Endothelial cell of umbilical vein (primary cell): ENCODE measurements at regions not wholly inside any gene's neighbourhood (a gene's known extent, or its start where the extent isn't known, plus 50 kb on each side); places are given as distances from the start of the nearest gene placed in this dataset.
"Not testable (repeated sequence)": the region's sequence is repeated elsewhere in the genome, so short reads cannot be mapped to it uniquely, and the experiment has no call there.

Experiments used
- CTCF ChIP-seq, 2 donors: IDR thresholded peaks; 1 replicate in 1 of 2; 2 replicates in 1 of 2; pipeline ENCODE4 v1.5.1; 2011; ENCODE audit warnings: low read length in 2 of 2, mild to moderate bottlenecking in 2 of 2, moderate library complexity in 2 of 2, control low read depth in 1 of 2, inconsistent platforms in 1 of 2, low read depth in 1 of 2; ENCODE audit not compliant: insufficient read depth in 1 of 2; ENCODE audit errors: extremely low read depth in 1 of 2
- EZH2 ChIP-seq: IDR thresholded peaks from 2 replicates; pipeline ENCODE4 v1.6.1; 2012; ENCODE audit warnings: borderline replicate concordance, low read depth, mild to moderate bottlenecking, moderate library complexity, low read length, inconsistent platforms; ENCODE audit not compliant: severe bottlenecking
- FOS ChIP-seq: IDR thresholded peaks from 2 replicates; pipeline ENCODE4 v1.6.1; 2011; ENCODE audit warnings: mild to moderate bottlenecking, low read length, moderate library complexity, borderline replicate concordance; ENCODE audit not compliant: insufficient read depth
- JUN ChIP-seq: IDR thresholded peaks from 2 replicates; pipeline ENCODE4 v1.6.1; 2011; ENCODE audit warnings: borderline replicate concordance, low read depth; ENCODE audit not compliant: insufficient read length, insufficient read depth
- MAX ChIP-seq: IDR thresholded peaks from 2 replicates; pipeline ENCODE4 v1.6.1; 2011; ENCODE audit not compliant: insufficient read depth, insufficient read length
- MYC ChIP-seq: IDR thresholded peaks from one replicate; pipeline ENCODE4 v1.6.1; 2011; ENCODE audit warnings: mild to moderate bottlenecking, low read depth, low read length
- POLR2A ChIP-seq: IDR thresholded peaks from 2 replicates; pipeline ENCODE4 v1.6.1; 2012; ENCODE audit warnings: low read depth, mild to moderate bottlenecking, control low read depth, low read length
- POLR2AphosphoS5 ChIP-seq: IDR thresholded peaks from 2 replicates; pipeline ENCODE4 v1.6.1; 2012; ENCODE audit warnings: low read depth, mild to moderate bottlenecking, control low read depth, low read length, moderate library complexity; ENCODE audit not compliant: insufficient read depth

- peak in 1 of 2 donors; percentile 16 for TF ChIP-seq CTCF (IDR thresholded peaks at IDR 0.05; ENCODE audit: extremely low read depth in 1 of 2, insufficient read depth in 1 of 2, low read depth in 1 of 2, low read length in 2 of 2)
- not testable (repeated sequence) for TF ChIP-seq POLR2A, POLR2AphosphoS5, MYC, JUN, EZH2, MAX, FOS
Observed at GRCh38 chr3:157581956-157582636, 78.9 kb upstream of the VEPH1 start.
